ENCODE measurements at regions not wholly inside any gene's neighbourhood (a gene's known extent, or its start where the extent isn't known, plus 50 kb on each side); places are given as distances from the start of the nearest gene placed in this dataset.

DNA sequence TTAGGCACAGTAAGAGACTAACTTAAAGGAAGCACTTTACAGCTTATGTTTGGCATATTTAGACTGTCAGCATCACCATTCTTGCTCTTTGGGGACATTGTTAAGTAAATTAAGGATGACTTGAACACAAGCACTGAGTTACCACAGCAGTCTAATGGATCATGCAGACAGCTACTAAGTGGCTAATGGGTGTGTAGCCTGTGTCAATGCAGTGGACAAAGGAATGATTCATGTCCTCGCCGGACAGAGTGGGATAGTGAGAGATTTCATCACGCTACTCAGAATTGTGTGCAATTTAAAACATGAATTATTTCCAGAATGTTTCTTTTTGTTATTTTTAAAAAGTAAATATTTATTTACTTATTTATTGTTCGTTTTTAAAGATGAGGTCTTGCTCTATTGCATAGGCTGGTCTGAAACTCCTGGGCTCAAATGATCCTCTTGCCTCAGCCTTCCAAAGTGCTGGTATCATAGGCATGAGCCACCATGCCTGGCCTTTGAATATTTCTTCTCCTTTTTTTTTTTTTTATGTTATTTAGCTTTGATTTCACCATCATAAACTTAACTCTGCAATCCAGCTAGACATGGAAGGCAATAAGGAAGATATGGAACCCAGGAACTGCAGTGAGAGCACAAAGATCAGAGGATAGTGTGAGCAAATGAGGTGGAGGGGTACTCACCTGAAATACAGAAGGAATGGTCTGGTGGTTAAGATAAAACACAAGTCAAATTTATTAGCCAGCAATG lies 53.0 kb upstream of the KLF4 start:
- Histone ChIP-seq H2BK20ac (ENCODE audit: low read depth, low read length, poor library complexity, severe bottlenecking) (no peak overlapping the region), H3K27ac (ENCODE audit: insufficient read length, low read depth, low read length) (no peak overlapping the region), H2BK5ac (ENCODE audit: insufficient read length, low read length) (no peak overlapping the region), H3K27me3 (ENCODE audit: insufficient read depth, low read length) (no peaks in the 10 kb centered on the region), H2BK15ac (ENCODE audit: low read depth, low read length) (no peak overlapping the region), H3K14ac (ENCODE audit: insufficient read depth, low read length) (no peak overlapping the region), H3K4me2 (ENCODE audit: insufficient read depth, insufficient read length, low read length) (no peak overlapping the region), H3K23ac (ENCODE audit: insufficient read length, low read depth, low read length) (no peak overlapping the region), H2BK120ac (ENCODE audit: low read depth, low read length, poor library complexity, severe bottlenecking) (no peak overlapping the region), H3T11ph (ENCODE audit: low read length) (no peak overlapping the region), H3K9me3 (ENCODE audit: control insufficient read depth, low read depth, low read length) (no peaks in the 10 kb centered on the region), H3K79me1 (ENCODE audit: insufficient read depth, low read depth, low read length, poor library complexity, severe bottlenecking) (no peaks in the 10 kb centered on the region), H4K5ac (ENCODE audit: insufficient read length, low read depth, low read length) (no peak overlapping the region), H3K9ac (ENCODE audit: extremely low read depth, insufficient read length, low read length) (no peak overlapping the region), H3K18ac (ENCODE audit: insufficient read length, low read depth, low read length) (no peak overlapping the region), H3K4ac (ENCODE audit: low read depth, low read length) (no peak overlapping the region), H2AFZ (ENCODE audit: low read length) (no peak overlapping the region), H3K79me2 (ENCODE audit: insufficient read depth, low read length) (peaks cover 2% of the 10 kb centered on the region; the same call in 1 of the 2 replicates), H2AK5ac (ENCODE audit: insufficient read length, low read length) (no peak overlapping the region), H3K23me2 (ENCODE audit: insufficient read length, low read depth, low read length, poor library complexity, severe bottlenecking) (no peaks in the 10 kb centered on the region), H4K8ac (replicated peaks; ENCODE audit: insufficient read length, low read depth, low read length) (no peak overlapping the region), H3K4me1 (ENCODE audit: insufficient read depth, low read length) (no peaks in the 10 kb centered on the region; the same call in 1 of the 2 replicates), H4K20me1 (ENCODE audit: control insufficient read depth, insufficient read depth, insufficient read length) (no peaks in the 10 kb centered on the region), H2BK12ac (ENCODE audit: insufficient read length, low read depth, low read length) (no peak overlapping the region), H4K91ac (ENCODE audit: insufficient read length, low read depth, low read length) (no peak overlapping the region), H3K56ac (ENCODE audit: insufficient read length, low read depth, low read length) (no peak overlapping the region)
- Mint-ChIP-seq H3K9me3 (peaks cover 0 to 4% of the 10 kb centered on the region in 2 experiments; a peak in 1 of 5 replicates), H3K27ac (no peak overlapping the region), H3K4me3 (no peak overlapping the region), H3K27me3 (ENCODE audit: low read depth) (no peaks in the 10 kb centered on the region; the same call in 1 of the 2 replicates), H3K36me3 (ENCODE audit: insufficient read depth in 1 of 3, low read depth in 3 of 3) (peaks cover 0 to 7% (median 0%) of the 10 kb centered on the region in 3 experiments; a peak in 2 of 7 replicates), H3K4me1 (peaks cover 42 to 58% of the 10 kb centered on the region in 2 experiments)
- no peak for DNase-seq
- TF ChIP-seq, protein P1, sequence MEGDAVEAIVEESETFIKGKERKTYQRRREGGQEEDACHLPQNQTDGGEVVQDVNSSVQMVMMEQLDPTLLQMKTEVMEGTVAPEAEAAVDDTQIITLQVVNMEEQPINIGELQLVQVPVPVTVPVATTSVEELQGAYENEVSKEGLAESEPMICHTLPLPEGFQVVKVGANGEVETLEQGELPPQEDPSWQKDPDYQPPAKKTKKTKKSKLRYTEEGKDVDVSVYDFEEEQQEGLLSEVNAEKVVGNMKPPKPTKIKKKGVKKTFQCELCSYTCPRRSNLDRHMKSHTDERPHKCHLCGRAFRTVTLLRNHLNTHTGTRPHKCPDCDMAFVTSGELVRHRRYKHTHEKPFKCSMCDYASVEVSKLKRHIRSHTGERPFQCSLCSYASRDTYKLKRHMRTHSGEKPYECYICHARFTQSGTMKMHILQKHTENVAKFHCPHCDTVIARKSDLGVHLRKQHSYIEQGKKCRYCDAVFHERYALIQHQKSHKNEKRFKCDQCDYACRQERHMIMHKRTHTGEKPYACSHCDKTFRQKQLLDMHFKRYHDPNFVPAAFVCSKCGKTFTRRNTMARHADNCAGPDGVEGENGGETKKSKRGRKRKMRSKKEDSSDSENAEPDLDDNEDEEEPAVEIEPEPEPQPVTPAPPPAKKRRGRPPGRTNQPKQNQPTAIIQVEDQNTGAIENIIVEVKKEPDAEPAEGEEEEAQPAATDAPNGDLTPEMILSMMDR (conservative IDR thresholded peaks at IDR 0.05) = no peak
- no CpG with 5 or more reads among the region's 4 CpGs for WGBS (ENCODE audit: extremely low coverage, insufficient read length, low lambda C conversion rate)
